RWPE1 (cell line): ENCODE measurements at regions not wholly inside any gene's neighbourhood (a gene's known extent, or its start where the extent isn't known, plus 50 kb on each side); places are given as distances from the start of the nearest gene placed in this dataset.

Experiments used
- CTCF ChIA-PET: fragments of 350-600 bp; sonication (Branson Sonifier 250); formaldehyde crosslinking; extraction: SDS; loops from one replicate; lab custom pipeline; 2021; lab: Yijun Ruan, JAX
- POLR2A ChIA-PET: fragments of 400-600 bp; formaldehyde crosslinking; extraction: SDS; loops from one replicate; lab custom pipeline; 2020; ENCODE audit warnings: antibody characterized with exemption; ENCODE audit not compliant: low non-redundant PET; lab: Yijun Ruan, JAX
- DNase-seq: peaks from one replicate; pipeline ENCODE4 v3.0.0; 2012; ENCODE audit warnings: low spot score
- H3K27ac ChIP-seq: fragments of 450-650 bp; 2 replicates; pipeline ENCODE4 v1.5.1; 2017
- TF ChIP-seq, protein P1 (sequence below): fragments of 450-650 bp; conservative IDR thresholded peaks from 2 replicates; pipeline ENCODE4 v1.5.1; 2017; ENCODE audit warnings: low read depth, mild to moderate bottlenecking

DNA sequence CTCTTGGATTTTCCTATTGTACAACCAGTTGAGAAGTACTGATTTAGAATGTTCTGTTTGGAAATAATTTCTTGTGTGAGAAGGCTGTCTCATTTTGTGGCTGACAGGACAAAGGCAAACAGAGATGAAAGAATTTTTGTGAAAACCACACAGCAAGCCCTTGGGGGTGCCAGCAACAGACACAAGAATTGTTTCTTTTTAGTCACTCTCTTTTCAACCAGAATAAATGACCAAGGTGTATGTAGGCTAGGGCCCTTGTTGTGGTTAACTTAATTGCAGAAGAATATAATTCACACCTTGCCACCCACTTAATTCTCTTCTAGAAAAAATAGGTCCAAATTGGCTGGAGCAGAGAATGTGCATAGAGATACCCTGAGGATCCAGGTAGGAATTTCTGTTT, 329.4 kb upstream of the TBC1D5 start:
- TF ChIP-seq, protein P1, sequence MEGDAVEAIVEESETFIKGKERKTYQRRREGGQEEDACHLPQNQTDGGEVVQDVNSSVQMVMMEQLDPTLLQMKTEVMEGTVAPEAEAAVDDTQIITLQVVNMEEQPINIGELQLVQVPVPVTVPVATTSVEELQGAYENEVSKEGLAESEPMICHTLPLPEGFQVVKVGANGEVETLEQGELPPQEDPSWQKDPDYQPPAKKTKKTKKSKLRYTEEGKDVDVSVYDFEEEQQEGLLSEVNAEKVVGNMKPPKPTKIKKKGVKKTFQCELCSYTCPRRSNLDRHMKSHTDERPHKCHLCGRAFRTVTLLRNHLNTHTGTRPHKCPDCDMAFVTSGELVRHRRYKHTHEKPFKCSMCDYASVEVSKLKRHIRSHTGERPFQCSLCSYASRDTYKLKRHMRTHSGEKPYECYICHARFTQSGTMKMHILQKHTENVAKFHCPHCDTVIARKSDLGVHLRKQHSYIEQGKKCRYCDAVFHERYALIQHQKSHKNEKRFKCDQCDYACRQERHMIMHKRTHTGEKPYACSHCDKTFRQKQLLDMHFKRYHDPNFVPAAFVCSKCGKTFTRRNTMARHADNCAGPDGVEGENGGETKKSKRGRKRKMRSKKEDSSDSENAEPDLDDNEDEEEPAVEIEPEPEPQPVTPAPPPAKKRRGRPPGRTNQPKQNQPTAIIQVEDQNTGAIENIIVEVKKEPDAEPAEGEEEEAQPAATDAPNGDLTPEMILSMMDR, result no peak
- no peak overlapping the region for H3K27ac ChIP-seq
- ChIA-PET POLR2A (no interaction called here), CTCF (no interaction called here)
- no peak for DNase-seq

DNA sequence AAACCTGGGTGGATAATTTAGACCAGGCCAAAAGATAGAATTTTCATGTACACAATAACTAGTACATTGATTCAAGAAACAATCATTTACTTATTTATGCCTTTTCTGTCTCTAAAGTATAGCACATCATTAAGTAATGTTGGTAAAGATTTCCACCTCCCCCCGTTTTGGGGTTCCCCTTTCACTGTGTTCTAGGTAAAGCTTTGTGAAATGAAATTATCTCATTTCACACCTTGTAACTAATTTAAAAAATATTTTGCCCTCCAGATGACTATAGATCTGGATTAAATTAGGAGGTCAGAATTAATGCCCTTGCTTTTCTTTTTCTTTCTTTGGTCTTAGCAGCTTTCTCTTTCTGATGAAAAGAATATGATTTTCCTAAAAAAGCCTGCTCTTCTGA, 328.5 kb upstream of the TBC1D5 start:
- H3K27ac ChIP-seq, result no peak overlapping the region
- POLR2A ChIA-PET, result no interaction called here
- CTCF ChIA-PET, result no interaction called here
- DNase-seq, result no peak
- TF ChIP-seq, protein P1, result no peak

DNA sequence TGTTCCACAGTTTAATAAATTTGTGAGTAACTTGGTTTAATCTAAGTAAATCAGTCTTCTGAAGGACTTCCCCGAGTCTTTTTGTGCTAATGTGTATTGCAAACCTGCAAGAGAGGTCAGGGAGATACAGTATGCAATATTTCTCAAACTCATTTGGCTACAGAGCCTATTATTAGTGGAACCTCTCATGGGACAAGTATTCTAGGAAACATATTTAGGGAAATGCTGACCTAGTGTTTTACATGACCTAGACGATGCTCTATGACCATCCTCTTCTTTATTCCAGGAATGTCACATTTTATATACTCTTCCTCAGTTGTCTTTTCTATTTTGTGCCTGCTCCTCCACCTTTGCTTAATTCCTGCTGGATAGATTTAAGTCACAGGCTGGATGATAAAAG, 327.8 kb upstream of the TBC1D5 start:
- ChIA-PET POLR2A (no interaction called here), CTCF (no interaction called here)
- H3K27ac ChIP-seq, result no peak overlapping the region
- TF ChIP-seq, protein P1, result no peak
- DNase-seq, result no peak

DNA sequence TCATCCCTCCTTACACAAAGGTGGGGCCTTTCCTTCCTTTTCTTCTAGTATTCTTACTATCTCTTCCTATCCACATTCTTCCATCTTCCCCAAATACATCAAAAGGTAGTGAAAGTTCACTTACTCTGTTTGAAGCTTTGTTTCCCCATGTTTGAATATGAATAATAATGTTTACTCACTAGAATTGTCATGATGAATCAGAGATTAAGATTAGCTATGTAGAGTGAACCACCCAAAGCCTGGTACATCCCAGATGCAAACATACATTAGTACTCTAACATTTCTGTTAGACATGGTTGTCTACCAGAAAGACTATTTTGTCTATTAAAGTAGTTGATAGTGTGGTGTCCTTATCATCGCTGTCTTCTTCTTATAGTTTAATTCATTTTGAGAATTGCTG, 327.1 kb upstream of the TBC1D5 start:
- CTCF ChIA-PET, result no interaction called here
- H3K27ac ChIP-seq, result no peak overlapping the region
- POLR2A ChIA-PET, result no interaction called here
- TF ChIP-seq, protein P1, result no peak
- DNase-seq, result peak; percentile 5

DNA sequence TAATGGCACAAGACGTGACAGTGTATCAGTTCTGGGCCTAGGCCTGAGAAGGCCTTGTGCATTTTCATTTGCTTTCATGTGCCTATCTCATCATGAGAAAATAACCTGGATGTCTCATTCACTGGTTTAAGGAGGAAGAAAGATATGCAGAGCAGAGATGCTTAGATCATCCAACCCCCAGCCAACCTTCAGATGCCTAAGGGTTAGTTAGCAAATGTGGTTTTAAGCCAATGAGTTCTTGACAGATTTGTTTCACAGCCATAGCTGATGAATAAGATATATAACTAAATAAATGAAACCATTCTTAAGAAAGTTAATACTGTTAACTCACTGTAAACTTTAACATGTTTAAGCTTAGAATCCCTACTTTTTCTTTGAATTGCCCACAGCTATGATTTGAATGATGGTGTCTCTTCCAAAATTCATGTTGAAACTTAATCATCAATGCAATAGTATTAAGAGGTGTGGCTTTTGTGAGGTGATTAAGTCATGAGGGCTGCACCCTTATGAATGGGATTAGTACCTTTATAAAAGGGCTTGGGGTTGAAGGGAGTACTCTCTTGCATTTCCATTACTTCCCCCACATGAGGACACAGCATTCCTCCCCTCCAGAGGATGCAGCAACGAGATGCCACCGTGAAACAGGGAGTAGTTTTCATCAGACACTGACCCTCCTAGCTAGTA, 324.6 kb upstream of the TBC1D5 start:
- TF ChIP-seq, protein P1, result no peak
- no peak overlapping the region for H3K27ac ChIP-seq
- DNase-seq, result no peak
- ChIA-PET POLR2A (no interaction called here), CTCF (no interaction called here)

DNA sequence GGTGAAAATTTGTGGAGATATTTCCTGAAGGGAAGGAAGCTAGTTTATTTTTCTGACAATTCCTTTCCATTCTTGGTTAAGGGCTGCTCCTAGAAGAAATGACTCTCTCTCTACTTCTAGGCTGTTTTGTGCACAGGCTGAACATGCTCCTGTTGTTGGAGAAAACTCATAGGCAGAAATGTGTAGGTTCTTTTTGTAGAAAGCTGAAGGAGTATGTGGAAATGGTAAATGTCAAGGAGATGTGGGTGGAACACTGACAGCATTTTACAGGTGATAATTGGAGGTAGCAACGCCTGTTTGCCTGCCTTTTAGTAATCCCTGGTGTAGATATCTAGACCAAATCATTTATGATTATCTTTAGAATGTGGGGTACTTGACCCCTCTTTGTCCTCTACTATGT, 322.2 kb upstream of the TBC1D5 start:
- ChIA-PET POLR2A (no interaction called here), CTCF (interaction anchor here (0.6 kb wide), 1 partner anchor 25 kb away, joined by 4 read pairs; no protein-coding TSS in a partner anchor)
- TF ChIP-seq, protein P1, result no peak
- no peak overlapping the region for H3K27ac ChIP-seq
- DNase-seq, result no peak
